ENCODE measurements at regions not wholly inside any gene's neighbourhood (a gene's known extent, or its start where the extent isn't known, plus 50 kb on each side); places are given as distances from the start of the nearest gene placed in this dataset.

DNA sequence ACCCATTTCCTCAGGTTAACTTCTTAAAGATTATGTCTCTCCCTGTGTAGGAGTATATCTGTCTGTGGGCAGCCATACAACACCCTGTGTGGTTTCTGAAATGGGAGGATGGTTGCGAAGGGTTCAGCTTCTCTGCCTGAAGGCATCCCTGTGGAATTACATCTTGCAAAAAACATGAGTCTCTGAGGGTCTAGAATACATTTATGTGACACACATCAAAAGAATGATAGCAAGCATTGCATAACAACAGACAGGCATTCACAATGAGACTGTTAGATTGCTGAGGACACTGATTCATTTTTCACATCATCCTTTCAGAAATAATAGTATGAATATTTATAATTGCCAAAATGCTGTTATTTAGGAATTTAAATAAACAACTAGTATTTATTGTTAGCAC, 670.9 kb downstream of the HTR1B start:
- DNase-seq (no peak), ATAC-seq (no peak)
- Histone ChIP-seq H3K9me3 (no peaks in the 10 kb centered on the region), H3K36me3 (no peaks in the 10 kb centered on the region), H3K4me1 (no peaks in the 10 kb centered on the region), H3K4me3 (no peak overlapping the region), H3K27ac (no peak overlapping the region), H3K27me3 (no peaks in the 10 kb centered on the region)
- intact Hi-C loops (cut with DNase I; ENCODE audit: low total_unique reads): no loop called here
- in situ Hi-C loops (cut with MboI; ENCODE audit: low sequenced_read_pairs in 4 of 4): no loop called here
- TF ChIP-seq POLR2A (IDR thresholded peaks at IDR 0.05): no peak
- TF ChIP-seq, protein P1, sequence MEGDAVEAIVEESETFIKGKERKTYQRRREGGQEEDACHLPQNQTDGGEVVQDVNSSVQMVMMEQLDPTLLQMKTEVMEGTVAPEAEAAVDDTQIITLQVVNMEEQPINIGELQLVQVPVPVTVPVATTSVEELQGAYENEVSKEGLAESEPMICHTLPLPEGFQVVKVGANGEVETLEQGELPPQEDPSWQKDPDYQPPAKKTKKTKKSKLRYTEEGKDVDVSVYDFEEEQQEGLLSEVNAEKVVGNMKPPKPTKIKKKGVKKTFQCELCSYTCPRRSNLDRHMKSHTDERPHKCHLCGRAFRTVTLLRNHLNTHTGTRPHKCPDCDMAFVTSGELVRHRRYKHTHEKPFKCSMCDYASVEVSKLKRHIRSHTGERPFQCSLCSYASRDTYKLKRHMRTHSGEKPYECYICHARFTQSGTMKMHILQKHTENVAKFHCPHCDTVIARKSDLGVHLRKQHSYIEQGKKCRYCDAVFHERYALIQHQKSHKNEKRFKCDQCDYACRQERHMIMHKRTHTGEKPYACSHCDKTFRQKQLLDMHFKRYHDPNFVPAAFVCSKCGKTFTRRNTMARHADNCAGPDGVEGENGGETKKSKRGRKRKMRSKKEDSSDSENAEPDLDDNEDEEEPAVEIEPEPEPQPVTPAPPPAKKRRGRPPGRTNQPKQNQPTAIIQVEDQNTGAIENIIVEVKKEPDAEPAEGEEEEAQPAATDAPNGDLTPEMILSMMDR (IDR thresholded peaks at IDR 0.05 in 4 of 5, conservative IDR thresholded peaks at IDR 0.05 in 1 of 5): no peak

DNA sequence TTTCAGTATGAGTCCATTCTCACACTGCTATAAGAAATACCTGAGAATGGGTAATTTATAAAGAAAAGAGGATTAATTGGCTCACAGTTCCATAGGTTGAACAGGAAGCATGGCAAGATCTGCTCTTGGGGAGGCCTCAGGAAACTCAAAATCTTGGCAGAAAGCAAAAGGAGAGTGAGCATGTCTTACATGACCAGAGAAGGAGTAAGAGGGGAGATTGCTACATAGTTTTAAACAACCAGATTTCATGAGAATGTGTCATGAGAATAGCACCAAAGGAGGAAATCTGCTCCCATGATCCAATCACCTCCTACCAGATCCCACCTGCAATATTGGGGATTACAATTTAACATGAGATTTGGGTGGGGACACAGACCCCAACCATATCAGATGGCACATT, 672.4 kb downstream of the HTR1B start:
- H3K27ac ChIP-seq: no peak overlapping the region
- H3K36me3 ChIP-seq: no peaks in the 10 kb centered on the region
- H3K4me3 ChIP-seq: no peak overlapping the region
- H3K27me3 ChIP-seq: no peaks in the 10 kb centered on the region
- no peaks in the 10 kb centered on the region for H3K4me1 ChIP-seq
- intact Hi-C loops (cut with DNase I; ENCODE audit: low total_unique reads) (no loop called here), in situ Hi-C loops (cut with MboI; ENCODE audit: low sequenced_read_pairs in 4 of 4) (no loop called here)
- ATAC-seq (no peak), DNase-seq (no peak)
- no peaks in the 10 kb centered on the region for H3K9me3 ChIP-seq
- no peak for TF ChIP-seq POLR2A (IDR thresholded peaks at IDR 0.05)
- TF ChIP-seq, protein P1 (IDR thresholded peaks at IDR 0.05 in 4 of 5, conservative IDR thresholded peaks at IDR 0.05 in 1 of 5): no peak

DNA sequence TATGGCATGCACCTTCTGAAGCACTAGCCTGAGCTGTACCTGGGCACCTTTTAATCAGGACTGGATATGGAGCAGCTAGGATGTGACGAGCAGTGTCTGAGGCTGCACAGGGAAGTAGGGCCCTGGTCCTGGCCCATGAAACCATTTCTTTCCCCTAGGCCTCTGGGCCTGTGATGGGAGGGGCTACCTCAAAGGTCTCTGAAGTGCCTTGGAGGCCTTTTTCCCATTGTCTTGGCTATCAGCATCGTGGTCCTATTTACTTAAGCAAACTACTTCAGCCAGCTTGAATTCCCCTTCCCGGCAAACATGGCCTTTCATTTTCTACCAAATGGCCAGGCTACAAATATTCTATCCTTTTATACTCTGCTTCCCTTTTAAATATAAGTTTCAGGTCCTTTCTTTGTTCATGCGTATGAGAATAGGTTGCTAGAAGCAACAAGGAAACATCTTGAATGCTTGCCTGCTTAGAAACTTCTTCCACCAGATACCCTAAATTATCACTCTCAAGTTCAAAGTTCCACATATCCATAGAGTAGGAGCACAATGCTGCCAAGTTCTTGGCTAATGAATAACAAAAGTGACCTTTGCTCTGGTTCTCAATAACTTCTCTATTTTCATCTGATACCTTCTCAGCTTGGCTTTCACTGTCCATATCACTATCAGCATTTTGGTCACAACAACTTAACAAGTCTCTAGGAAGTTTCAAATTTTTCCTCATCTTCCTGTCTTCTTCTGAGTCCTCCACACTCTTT, 673.1 kb downstream of the HTR1B start:
- ATAC-seq: no peak
- Histone ChIP-seq H3K4me1 (no peaks in the 10 kb centered on the region), H3K36me3 (no peaks in the 10 kb centered on the region), H3K9me3 (no peaks in the 10 kb centered on the region), H3K27me3 (no peaks in the 10 kb centered on the region), H3K4me3 (no peak overlapping the region), H3K27ac (no peak overlapping the region)
- intact Hi-C loops (cut with DNase I; ENCODE audit: low total_unique reads): no loop called here
- in situ Hi-C loops (cut with MboI; ENCODE audit: low sequenced_read_pairs in 4 of 4): no loop called here
- TF ChIP-seq, protein P1 (IDR thresholded peaks at IDR 0.05 in 4 of 5, conservative IDR thresholded peaks at IDR 0.05 in 1 of 5): no peak
- TF ChIP-seq POLR2A (IDR thresholded peaks at IDR 0.05): no peak
- no peak for DNase-seq

DNA sequence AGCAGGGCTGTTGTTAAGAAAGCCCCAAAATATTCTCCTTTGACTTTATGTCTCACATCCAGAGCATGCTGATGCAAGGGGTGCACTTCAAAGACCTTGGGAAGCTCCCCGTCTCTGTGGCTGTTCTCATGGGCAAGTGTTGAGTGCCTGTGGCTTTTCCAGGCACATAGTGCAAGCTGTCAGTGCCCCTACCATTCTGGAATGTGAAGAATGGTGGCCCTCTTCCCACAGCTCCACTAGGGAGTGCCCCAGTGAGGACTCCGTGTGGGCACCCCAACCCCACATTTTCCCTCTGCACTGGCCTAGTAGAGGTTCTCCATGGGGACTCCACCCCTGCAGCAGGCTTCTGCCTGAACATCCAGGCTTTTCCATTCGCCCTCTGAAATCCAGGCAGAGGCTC, 673.7 kb downstream of the HTR1B start:
- in situ Hi-C loops (cut with MboI; ENCODE audit: low sequenced_read_pairs in 4 of 4) (no loop called here), intact Hi-C loops (cut with DNase I; ENCODE audit: low total_unique reads) (no loop called here)
- H3K36me3 ChIP-seq: no peaks in the 10 kb centered on the region

More for the DNA sequence above, 673.7 kb downstream of the HTR1B start:
- H3K9me3 ChIP-seq: no peaks in the 10 kb centered on the region
- no peak overlapping the region for H3K27ac ChIP-seq
- no peak for ATAC-seq
- no peak for DNase-seq
- no peak for TF ChIP-seq POLR2A (IDR thresholded peaks at IDR 0.05)
- TF ChIP-seq, protein P1 (IDR thresholded peaks at IDR 0.05 in 4 of 5, conservative IDR thresholded peaks at IDR 0.05 in 1 of 5): no peak
- H3K27me3 ChIP-seq: no peaks in the 10 kb centered on the region
- H3K4me1 ChIP-seq: no peaks in the 10 kb centered on the region
- no peak overlapping the region for H3K4me3 ChIP-seq

Measured in gastrocnemius medialis (tissue), 4 donors.